SU-DHL-6 (cell line): ENCODE measurements at regions not wholly inside any gene's neighbourhood (a gene's known extent, or its start where the extent isn't known, plus 50 kb on each side); places are given as distances from the start of the nearest gene placed in this dataset.

Experiments used
- CTCF ChIP-seq: fragments of 200-600 bp; sonication (generic); IDR thresholded peaks from one replicate; pipeline ENCODE4 v1.5.1; 2017; ENCODE audit warnings: antibody characterized with exemption, mild to moderate bottlenecking, low read length, moderate library complexity; ENCODE audit not compliant: insufficient read depth, poor library complexity, severe bottlenecking
- EZH2phosphoT487 ChIP-seq: fragments of 200-600 bp; sonication (generic), shearing (Covaris generic); conservative IDR thresholded peaks from 2 replicates; pipeline ENCODE4 v1.6.1; 2018; ENCODE audit warnings: mild to moderate bottlenecking, antibody characterized with exemption, low read length, moderate library complexity, mixed read lengths

- TF ChIP-seq CTCF (no peak), EZH2phosphoT487 (no peak)
These were observed 76.0 kb upstream of the ZNF648 start for GRCh38 chr1:182137546-182137945.
